NCI-H2107 (cell line): ENCODE measurements at regions not wholly inside any gene's neighbourhood (a gene's known extent, or its start where the extent isn't known, plus 50 kb on each side); places are given as distances from the start of the nearest gene placed in this dataset.

ENCODE experiments used
- DNase-seq: peaks from one replicate; lab custom pipeline; 2025; lab: John Stamatoyannopoulos, UW

- no peak for DNase-seq
These were observed 133.8 kb upstream of the ACVR2A start for GRCh38 chr2:147711031-147711430.

DNA sequence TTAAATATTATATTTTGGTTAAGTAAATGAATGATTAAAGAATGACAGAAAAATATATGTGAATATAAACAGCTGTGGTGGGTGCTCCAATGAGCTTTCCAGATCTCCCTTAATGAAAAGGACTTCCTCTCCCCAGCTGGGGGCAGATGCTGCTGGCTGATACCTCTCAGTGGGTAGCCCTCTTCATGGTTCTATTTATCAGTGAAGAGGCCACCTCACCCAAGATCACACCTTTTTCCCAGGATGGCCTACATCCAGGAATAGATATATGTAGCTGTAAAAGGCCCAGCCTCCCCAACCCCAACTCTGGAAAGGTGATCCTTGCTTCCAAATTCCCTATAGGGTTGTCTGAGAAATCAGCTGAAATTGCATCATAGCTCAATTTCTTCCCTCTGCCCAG is 135.2 kb upstream of the ACVR2A start:
- DNase-seq = no peak

DNA sequence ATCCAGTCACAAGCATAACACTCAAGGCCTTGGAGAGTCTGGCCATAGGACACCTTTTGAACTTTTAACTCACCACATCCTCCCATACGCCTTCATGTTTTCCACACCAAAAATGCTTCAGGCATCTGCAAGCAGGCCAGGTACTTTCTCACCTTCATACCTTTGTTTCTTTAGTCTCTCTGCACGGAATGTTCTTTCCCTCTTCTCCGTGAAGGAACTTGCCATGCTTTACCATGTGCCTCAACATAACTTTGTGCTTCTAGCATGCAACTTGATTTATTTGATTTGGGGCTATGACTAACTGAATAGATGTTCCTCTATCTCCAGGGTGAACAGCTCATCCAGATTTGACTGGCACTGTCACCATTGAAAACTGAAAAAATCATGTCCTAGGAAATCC is 141.7 kb upstream of the ACVR2A start:
- DNase-seq = no peak

- DNase-seq = no peak
These were observed 146.7 kb upstream of the ACVR2A start for GRCh38 chr2:147698166-147698565.

- no peak for DNase-seq
These were observed 148.4 kb upstream of the ACVR2A start for GRCh38 chr2:147696426-147696825.

- no peak for DNase-seq
These were observed 155.5 kb upstream of the ACVR2A start for GRCh38 chr2:147689220-147689909.

- DNase-seq = no peak
These were observed 156.6 kb upstream of the ACVR2A start for GRCh38 chr2:147688242-147688641.

- no peak for DNase-seq
These were observed 158.5 kb upstream of the ACVR2A start for GRCh38 chr2:147686365-147686764.

- DNase-seq = no peak
These were observed 159.9 kb upstream of the ACVR2A start for GRCh38 chr2:147684903-147685302.

GRCh38 chr2:147683380-147683779 is 161.4 kb upstream of the ACVR2A start:
- DNase-seq = no peak

GRCh38 chr2:147681093-147681492 is 163.7 kb upstream of the ACVR2A start:
- DNase-seq = no peak

- DNase-seq = no peak
These were observed 164.8 kb upstream of the ACVR2A start for GRCh38 chr2:147679955-147680531.

DNA sequence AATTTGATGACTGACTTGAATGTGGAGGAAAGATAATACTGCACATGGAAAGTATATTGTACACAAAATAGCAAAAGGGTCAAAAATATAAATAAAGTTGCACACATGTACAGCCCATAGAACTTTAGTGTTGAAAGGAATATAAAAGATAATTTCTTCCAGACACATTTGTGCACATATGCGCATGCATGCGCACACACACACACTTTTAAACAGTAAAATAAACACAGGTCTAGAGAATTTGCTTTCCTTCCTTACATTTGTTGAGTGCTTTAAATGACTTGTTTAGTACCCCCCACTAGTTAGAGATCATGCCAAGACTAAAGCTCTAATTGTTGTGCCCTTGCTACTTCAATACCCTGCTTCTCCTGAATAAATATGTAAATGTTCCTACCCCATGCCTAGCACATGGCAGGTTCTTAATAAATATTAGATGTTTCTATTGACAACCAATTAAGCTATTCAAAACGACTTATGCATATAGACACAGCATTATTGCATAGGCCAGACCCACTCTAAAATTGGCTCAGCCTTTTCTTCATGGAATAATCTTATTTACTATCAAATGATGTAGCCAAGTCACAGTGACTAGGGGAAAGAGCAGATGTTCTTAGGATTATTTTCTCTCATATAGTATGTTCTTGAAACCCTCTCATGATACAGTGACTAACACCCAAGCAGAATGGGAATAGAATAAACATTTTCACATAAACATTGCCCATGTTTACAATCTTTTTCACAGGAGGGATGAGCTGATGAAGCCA is 165.5 kb upstream of the ACVR2A start:
- no peak for DNase-seq

DNA sequence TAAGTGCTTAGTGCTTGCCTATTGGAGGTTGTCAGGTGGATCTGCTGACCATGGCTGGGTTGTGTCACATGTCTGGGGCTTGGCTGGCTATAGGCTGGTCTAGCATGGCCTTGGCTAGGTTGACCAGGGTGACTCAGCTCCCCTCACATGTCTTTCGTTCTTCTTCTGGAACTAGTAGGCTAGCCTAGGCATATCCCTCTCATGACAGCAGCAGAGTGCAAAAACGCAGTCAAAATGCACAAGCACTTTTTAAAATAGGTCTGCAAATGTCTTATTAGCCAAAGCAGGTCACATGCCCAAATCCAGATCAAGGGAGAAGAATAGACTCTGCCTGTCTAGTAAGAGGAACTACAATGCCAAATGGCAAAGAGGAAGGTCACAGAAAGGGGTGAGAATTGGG is 179.7 kb upstream of the ACVR2A start:
- DNase-seq = no peak

DNA sequence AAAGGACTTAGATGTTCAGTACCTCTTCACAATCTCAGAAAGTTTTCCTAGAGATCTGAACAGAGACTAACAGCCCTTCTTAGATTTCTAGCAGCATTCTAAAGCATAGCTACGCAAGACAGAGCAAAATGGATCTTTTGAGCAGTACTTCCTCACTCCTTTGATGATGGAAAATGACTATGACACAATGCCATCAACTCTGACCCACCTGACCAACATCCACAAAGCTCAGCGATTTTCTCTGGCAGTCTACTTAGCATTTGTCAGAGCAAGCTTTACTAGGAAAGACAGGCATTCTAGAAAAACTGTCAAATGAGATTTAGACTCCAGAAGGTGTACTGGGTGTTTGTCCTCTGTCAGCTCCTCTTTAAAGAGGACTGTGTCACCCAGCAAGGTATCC is 180.9 kb upstream of the ACVR2A start:
- no peak for DNase-seq

DNA sequence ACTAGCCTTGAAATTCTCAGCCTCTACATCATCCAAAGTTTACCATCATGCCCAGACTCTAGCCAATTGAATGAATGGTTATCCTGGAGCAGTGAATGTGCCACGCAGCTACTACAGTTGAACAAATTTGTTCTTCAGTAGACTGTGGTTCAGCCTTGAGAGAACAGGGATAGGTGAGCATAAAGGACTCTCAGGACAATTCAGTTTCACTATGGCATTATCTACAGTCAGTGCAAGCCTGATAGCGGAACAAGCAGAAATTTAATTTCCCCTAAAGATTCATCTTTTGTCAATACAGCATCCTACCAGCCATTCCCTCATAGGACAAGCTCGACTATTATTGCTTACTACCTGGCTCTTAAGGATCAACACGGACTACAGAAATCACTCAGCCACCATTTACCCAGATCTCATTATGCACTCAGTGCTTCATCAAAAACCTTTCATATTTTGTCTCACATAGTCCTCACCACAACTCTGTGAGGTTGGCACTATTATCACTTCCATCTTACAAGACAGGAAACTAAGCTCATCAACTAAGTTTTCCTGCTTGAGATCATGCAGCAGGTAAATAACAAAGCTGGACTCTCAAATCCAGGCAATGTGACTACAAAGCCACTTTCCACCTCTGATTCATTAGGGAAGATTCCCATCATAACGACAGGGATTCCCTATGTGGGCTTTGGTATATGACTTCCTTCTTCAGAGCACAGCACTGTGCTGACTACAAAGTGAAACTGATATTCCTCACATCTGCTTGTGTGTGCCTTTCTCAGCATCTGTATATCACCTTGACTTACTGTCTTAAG is 181.5 kb upstream of the ACVR2A start:
- no peak for DNase-seq

DNA sequence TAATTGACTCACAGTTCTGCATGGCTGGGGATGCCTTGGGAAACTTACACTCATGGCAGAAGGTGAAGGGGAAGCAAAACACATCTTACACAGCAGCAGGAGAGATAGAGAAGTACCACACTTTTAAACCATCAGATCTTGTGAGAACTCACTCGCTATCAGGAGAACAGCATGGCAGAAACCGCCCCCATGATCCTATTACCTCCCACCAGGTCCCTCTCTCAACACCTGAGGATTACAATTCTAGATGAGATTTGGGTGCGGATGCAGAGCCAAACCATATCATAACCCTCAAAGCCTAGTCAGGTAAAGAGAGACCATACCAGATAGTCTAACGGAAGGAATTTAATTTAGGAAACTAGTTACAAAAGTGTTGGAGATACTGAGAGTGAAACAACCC is 182.6 kb upstream of the ACVR2A start:
- no peak for DNase-seq

DNA sequence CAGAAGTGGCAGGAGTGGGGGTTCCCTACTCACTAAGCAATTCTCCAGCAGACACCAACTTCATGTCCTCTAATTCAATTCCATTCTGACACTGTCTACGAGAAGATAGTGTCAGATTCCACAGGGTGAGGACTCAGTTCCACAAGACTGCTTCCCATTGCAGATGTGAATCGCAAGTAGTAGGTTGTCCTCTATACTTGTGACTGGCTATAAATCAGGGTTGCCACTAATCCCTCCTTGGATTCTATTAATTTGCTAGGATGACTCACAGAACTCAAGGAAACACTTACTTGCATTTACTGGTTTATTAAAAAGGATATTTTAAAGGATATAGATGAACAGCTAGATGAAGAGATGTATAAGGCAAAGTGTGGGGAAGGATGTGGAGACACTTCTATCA is 184.1 kb upstream of the ACVR2A start:
- DNase-seq = no peak

- DNase-seq = no peak
These were observed 185.8 kb upstream of the ACVR2A start for GRCh38 chr2:147659051-147659450.

- DNase-seq = no peak
These were observed 187.5 kb upstream of the ACVR2A start for GRCh38 chr2:147657086-147658000.

- DNase-seq = no peak
These were observed 194.8 kb upstream of the ACVR2A start for GRCh38 chr2:147649998-147650397.
